ENCODE measurements at regions not wholly inside any gene's neighbourhood (a gene's known extent, or its start where the extent isn't known, plus 50 kb on each side); places are given as distances from the start of the nearest gene placed in this dataset.

DNA sequence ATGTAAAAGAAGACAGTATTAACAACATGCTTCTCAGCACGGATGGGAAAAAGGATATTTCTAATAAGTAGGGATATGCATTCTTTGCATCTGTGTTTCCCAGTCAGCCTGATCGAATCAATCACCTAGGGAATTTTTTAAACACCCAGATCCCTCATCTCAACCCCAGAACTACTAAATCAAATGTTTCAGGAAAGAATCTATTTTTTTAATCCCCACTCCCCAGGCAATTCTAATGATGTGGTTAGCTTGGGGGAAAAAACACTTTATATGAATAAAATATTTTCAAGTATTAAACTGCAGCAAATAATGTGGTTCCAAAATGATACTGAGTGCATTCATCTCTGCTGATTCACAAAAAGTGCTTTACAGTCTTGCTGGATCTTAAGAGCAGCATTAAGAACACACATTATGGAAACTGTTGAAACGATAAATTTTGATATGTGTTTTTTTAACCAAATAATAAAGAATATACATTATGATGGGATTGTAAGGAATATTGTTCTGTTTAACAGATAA, 68.7 kb upstream of the GUCY1A1 start:
- Histone ChIP-seq H3K9ac (ENCODE audit: low read length) (no peak overlapping the region), H3K4me3 (ENCODE audit: low read length) (no peak overlapping the region)

DNA sequence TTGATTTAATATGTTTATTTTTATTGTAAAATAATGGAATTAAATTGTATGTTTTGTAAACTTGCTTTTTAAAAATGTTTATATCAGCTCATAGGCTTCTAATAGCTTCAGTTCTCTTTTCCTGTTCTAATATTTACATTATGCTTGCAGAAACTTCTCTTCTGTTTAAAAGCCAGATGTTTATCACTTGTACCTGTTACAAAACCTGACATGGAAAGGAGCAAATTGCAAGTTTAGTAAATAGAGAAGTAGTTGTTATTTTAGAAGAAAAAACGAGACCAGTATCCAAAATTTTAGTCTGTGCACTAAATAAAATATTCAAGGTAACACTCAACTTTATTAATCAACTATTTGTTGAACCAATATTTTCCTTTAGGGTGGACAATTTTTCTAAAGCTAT, 69.4 kb upstream of the GUCY1A1 start:
- Histone ChIP-seq H4K20me1 (ENCODE audit: insufficient read depth, low read length) (no peaks in the 10 kb centered on the region), H3K79me2 (ENCODE audit: low read length) (no peaks in the 10 kb centered on the region), H3F3A (ENCODE audit: insufficient read depth, low read length) (peaks cover 1% of the 10 kb centered on the region; the same call in 1 of the 2 replicates), H3K9me3 (replicated peaks; ENCODE audit: insufficient read depth, low read length) (no peaks in the 10 kb centered on the region), H3K4me2 (ENCODE audit: low read depth, low read length) (no peak overlapping the region), H3K9me2 (replicated peaks; ENCODE audit: insufficient read depth, low read length) (no peaks in the 10 kb centered on the region), H3K27ac (ENCODE audit: low read length) (no peak overlapping the region), H3K36me3 (replicated peaks; ENCODE audit: insufficient read depth, low read length) (no peaks in the 10 kb centered on the region), H3K9ac (ENCODE audit: low read length) (no peak overlapping the region), H2AFZ (ENCODE audit: low read length) (no peak overlapping the region), H3K4me3 (ENCODE audit: low read length) (no peak overlapping the region), H3K27me3 (replicated peaks; ENCODE audit: insufficient read depth, low read length) (no peaks in the 10 kb centered on the region), H3K4me1 (ENCODE audit: low read length) (peaks cover 2% of the 10 kb centered on the region; the same call in 1 of the 2 replicates)
- TF ChIP-seq EZH2phosphoT487 (IDR thresholded peaks at IDR 0.05; ENCODE audit: low read length) (no peak), EZH2 (optimal IDR thresholded peaks at IDR 0.05; ENCODE audit: low read depth, low read length) (no peak)
- TF ChIP-seq, protein P1, sequence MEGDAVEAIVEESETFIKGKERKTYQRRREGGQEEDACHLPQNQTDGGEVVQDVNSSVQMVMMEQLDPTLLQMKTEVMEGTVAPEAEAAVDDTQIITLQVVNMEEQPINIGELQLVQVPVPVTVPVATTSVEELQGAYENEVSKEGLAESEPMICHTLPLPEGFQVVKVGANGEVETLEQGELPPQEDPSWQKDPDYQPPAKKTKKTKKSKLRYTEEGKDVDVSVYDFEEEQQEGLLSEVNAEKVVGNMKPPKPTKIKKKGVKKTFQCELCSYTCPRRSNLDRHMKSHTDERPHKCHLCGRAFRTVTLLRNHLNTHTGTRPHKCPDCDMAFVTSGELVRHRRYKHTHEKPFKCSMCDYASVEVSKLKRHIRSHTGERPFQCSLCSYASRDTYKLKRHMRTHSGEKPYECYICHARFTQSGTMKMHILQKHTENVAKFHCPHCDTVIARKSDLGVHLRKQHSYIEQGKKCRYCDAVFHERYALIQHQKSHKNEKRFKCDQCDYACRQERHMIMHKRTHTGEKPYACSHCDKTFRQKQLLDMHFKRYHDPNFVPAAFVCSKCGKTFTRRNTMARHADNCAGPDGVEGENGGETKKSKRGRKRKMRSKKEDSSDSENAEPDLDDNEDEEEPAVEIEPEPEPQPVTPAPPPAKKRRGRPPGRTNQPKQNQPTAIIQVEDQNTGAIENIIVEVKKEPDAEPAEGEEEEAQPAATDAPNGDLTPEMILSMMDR (IDR thresholded peaks at IDR 0.05; ENCODE audit: low read length), result no peak
- no peak for DNase-seq

More for the DNA sequence above, 68.7 kb upstream of the GUCY1A1 start:
- Histone ChIP-seq H3F3A (ENCODE audit: insufficient read depth, low read length) (peaks cover 4% of the 10 kb centered on the region; the same call in 1 of the 2 replicates), H3K9me2 (replicated peaks; ENCODE audit: insufficient read depth, low read length) (no peaks in the 10 kb centered on the region), H3K9me3 (replicated peaks; ENCODE audit: insufficient read depth, low read length) (no peaks in the 10 kb centered on the region), H3K79me2 (ENCODE audit: low read length) (no peaks in the 10 kb centered on the region), H3K27me3 (replicated peaks; ENCODE audit: insufficient read depth, low read length) (no peaks in the 10 kb centered on the region), H3K27ac (ENCODE audit: low read length) (no peak overlapping the region), H2AFZ (ENCODE audit: low read length) (no peak overlapping the region), H3K36me3 (replicated peaks; ENCODE audit: insufficient read depth, low read length) (no peaks in the 10 kb centered on the region), H3K4me1 (ENCODE audit: low read length) (peaks cover 9% of the 10 kb centered on the region), H3K4me2 (ENCODE audit: low read depth, low read length) (no peak overlapping the region), H4K20me1 (ENCODE audit: insufficient read depth, low read length) (no peaks in the 10 kb centered on the region)
- DNase-seq, result no peak
- TF ChIP-seq EZH2 (optimal IDR thresholded peaks at IDR 0.05; ENCODE audit: low read depth, low read length) (no peak), EZH2phosphoT487 (IDR thresholded peaks at IDR 0.05; ENCODE audit: low read length) (no peak)
- TF ChIP-seq, protein P1 (IDR thresholded peaks at IDR 0.05; ENCODE audit: low read length), result no peak

DNA sequence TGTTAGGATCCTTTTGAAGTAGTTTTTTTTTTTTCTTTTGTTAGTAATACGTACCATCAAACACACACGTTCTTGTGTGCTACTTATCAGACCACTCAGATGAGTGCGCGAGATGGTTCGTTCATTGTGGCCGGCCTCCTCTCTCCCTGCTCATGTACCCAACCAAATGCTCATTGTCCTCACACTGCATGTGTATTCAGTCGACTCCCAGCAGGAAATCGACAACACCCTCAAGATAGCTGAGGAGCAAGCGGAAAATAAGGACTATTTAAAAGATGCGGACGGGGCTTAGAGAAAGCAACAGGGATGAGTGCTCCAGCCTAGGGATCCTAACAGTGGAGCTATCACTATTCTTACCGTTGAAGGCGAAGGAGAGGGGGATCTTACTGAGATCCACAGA, 72.9 kb upstream of the GUCY1A1 start:
- Histone ChIP-seq H3K9me2 (replicated peaks; ENCODE audit: insufficient read depth, low read length) (no peaks in the 10 kb centered on the region), H4K20me1 (ENCODE audit: insufficient read depth, low read length) (no peaks in the 10 kb centered on the region), H3K4me3 (ENCODE audit: low read length) (no peak overlapping the region), H3K9me3 (replicated peaks; ENCODE audit: insufficient read depth, low read length) (no peaks in the 10 kb centered on the region), H3K27ac (ENCODE audit: low read length) (no peak overlapping the region), H3F3A (ENCODE audit: insufficient read depth, low read length) (no peaks in the 10 kb centered on the region), H2AFZ (ENCODE audit: low read length) (no peak overlapping the region), H3K9ac (ENCODE audit: low read length) (no peak overlapping the region), H3K27me3 (replicated peaks; ENCODE audit: insufficient read depth, low read length) (no peaks in the 10 kb centered on the region), H3K4me2 (ENCODE audit: low read depth, low read length) (no peak overlapping the region), H3K36me3 (replicated peaks; ENCODE audit: insufficient read depth, low read length) (no peaks in the 10 kb centered on the region), H3K4me1 (ENCODE audit: low read length) (no peaks in the 10 kb centered on the region), H3K79me2 (ENCODE audit: low read length) (no peaks in the 10 kb centered on the region)
- no peak for DNase-seq
- TF ChIP-seq EZH2 (optimal IDR thresholded peaks at IDR 0.05; ENCODE audit: low read depth, low read length), result no peak

DNA sequence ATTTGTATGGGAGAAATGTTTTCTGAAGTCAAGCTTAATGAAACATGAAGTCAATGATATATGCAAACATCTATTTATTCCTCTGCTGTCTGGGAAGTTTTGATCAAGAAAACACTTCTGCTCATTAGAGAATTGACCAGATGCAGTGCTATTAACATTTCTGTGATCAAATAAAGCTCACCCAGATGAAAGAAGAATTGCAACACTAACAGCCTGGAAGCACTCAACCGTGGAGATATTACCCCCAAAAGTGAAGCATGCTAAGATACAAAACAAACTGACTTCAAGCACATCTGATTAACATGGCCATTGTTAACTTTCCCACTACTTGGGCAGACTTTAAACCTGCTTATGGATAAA, 73.7 kb upstream of the GUCY1A1 start:
- Histone ChIP-seq H3K27ac (ENCODE audit: low read length) (no peak overlapping the region), H3K9ac (ENCODE audit: low read length) (no peak overlapping the region), H4K20me1 (ENCODE audit: insufficient read depth, low read length) (no peaks in the 10 kb centered on the region), H3K4me1 (ENCODE audit: low read length) (no peaks in the 10 kb centered on the region), H3K4me2 (ENCODE audit: low read depth, low read length) (no peak overlapping the region), H3K36me3 (replicated peaks; ENCODE audit: insufficient read depth, low read length) (no peaks in the 10 kb centered on the region), H3F3A (ENCODE audit: insufficient read depth, low read length) (no peaks in the 10 kb centered on the region), H3K79me2 (ENCODE audit: low read length) (no peaks in the 10 kb centered on the region), H3K27me3 (replicated peaks; ENCODE audit: insufficient read depth, low read length) (no peaks in the 10 kb centered on the region), H2AFZ (ENCODE audit: low read length) (no peak overlapping the region), H3K9me3 (replicated peaks; ENCODE audit: insufficient read depth, low read length) (no peaks in the 10 kb centered on the region), H3K9me2 (replicated peaks; ENCODE audit: insufficient read depth, low read length) (no peaks in the 10 kb centered on the region), H3K4me3 (ENCODE audit: low read length) (no peak overlapping the region)
- TF ChIP-seq EZH2phosphoT487 (IDR thresholded peaks at IDR 0.05; ENCODE audit: low read length) (no peak), EZH2 (optimal IDR thresholded peaks at IDR 0.05; ENCODE audit: low read depth, low read length) (no peak)
- TF ChIP-seq, protein P1 (IDR thresholded peaks at IDR 0.05; ENCODE audit: low read length), result no peak
- DNase-seq, result no peak
